ENCODE measurements at regions not wholly inside any gene's neighbourhood (a gene's known extent, or its start where the extent isn't known, plus 50 kb on each side); places are given as distances from the start of the nearest gene placed in this dataset.
"Not testable (repeated sequence)": the region's sequence is repeated elsewhere in the genome, so short reads cannot be mapped to it uniquely, and the experiment has no call there.

DNA sequence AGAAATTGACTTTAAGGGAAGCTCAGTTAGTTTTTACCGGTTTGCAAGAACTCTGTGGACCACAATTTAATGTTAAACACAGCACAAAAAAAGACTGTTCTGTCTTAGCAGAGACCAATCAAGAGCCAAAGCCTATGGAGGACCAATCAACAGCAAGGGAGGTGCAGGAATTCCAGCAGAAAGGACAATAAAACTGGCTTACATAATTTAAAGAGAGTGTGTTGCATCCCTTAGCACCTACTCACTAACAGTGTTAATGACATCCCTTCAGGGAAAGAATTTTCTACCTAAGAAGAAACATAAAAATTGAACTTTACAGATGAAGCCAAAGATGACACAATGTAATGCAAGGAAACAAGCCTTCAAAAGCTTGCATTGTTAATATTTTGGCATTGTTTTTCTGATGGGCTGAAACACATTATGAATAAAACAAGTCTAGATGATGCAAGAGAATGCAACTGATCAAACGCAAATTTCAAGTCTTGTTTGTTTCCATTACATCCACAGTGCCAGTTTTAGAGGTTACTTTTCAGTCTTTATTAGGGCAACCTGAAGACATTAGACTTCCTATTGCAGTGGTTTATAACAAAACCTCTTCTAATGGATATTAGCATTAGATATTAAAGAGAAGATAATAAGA lies 111.3 kb upstream of the FST start:
- DNase-seq: no peak

DNA sequence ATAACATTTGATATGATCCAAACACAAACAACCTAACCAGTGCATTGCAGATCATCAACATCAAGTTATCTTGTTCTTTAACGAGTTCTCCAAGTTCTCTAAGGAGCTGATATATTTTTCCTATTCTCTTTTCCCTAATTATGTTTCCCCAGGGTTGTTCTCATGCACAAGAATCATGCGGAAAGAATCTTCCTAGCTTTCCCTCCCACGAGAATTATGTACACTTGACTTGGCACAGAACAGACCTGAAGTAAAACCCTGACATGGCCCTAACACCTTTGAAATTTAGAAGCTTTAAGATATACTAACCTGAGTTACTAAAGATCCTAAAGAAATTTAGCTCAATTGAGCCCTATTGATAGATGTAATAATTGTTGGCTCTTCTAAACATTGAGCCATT lies 110.7 kb upstream of the FST start:
- no peak for DNase-seq

DNA sequence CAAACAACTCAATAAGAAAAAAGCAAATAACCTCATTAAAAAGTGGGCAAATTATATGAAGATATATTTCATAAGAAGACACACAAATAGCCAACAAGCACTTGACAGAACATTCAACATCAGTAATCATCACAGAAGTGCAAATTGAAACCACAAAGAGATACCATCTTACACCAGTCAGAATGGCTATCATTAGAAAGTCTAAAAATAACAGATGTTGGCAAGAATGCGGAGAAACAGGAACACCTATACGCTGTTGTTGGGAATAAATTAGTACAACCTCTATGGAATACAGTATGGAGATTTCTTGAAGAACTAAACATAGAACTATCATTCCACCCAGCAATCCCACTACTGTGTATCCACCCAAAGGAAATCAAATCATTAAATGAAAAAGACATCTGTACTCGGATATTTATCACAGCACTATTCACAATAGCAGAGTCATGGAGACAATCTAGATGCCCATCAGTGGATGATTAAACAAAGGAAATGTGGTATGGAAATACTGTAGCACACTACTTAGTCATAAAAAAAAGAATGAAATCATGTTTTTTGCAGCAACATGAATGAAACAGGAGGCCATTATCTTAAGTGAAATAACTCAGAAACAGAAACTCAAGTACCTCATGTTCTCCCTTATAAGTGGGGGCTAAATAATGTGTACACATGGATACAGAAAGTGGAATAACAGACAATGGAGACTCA lies 106.8 kb upstream of the FST start:
- DNase-seq: no peak

DNA sequence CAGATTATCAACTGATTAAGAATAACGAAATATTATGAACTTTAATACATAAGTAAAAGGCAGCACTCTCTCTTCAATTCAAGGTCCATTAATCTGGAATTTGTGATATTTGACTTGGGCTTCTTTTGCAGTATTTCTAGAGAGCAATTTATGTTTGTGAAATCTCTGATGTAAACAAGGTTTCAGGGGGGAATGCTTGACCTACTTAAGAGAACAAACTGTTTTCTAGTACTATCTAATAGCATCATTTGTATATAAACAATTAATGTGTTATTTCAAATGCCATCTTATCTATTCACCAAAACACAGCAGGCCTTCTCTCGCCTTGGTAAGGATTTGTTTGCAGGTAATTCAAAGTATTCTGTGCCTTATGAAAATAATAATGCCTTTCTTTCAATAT lies 103.6 kb upstream of the FST start:
- no peak for DNase-seq

DNA sequence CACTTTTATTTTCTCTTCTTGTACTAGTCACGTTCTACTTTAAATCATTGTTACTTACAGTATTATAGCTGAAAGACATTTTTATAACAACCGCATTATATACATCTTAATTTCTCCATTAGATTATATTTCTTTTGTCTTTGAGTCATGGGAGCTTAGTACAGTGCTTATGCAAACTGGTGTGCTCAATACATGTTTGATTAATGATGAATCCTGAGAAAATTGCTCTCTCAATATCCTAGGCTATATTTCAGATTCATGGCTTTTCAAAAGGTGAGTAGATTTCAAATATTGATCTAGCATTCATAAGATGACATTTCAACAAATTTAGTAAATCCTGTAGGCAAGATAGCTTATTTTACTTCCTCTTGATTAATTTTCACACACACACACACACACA lies 102.2 kb upstream of the FST start:
- DNase-seq: no peak

DNA sequence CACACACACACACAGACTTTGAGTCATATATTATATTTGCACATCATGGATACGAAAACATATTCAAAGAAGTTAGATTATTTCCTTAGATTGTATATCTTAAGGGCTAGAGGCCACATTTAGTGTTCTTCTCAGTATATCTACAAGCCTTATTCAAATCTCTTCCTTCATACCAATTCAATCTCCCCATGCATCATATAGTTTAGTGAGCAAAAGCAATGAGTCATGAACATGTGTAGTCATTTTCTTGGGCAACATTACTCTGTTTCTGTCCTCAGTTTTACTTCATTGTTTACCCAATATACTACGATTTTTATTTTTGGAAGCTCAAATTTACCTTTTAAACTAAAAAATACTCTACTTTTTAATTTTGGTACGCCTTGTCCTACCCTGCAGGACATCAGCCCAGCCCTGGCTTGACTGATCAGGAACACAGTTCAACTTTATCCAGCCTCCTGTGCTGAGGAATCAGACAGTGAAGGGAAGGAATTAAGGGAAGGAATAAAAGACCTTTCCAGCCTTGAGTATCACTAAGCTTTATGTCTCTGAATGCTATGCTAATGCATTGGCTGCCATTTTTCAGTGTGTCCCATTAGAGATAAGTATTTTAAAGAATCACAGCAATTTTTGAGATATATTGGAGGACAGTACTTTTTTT lies 101.7 kb upstream of the FST start:
- DNase-seq: no peak

DNA sequence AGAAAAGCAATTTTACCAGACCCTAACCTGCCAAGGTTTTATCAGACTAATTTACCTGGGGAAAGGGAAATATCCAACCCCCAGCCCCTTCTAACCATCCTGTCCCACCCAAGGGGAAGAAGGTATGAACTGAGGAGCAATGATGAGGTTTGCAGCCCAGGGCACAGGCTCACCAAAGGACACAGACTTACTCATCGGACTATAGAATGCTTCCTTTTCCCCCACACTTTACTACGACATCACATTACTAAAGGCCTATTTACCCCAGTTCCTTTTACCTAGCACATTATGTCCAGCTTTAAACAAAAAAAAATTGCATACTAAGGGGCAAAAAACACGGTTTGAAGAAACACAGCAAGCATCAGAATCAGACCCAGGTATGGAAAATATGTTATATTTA lies 94.1 kb upstream of the FST start:
- no peak for DNase-seq

DNA sequence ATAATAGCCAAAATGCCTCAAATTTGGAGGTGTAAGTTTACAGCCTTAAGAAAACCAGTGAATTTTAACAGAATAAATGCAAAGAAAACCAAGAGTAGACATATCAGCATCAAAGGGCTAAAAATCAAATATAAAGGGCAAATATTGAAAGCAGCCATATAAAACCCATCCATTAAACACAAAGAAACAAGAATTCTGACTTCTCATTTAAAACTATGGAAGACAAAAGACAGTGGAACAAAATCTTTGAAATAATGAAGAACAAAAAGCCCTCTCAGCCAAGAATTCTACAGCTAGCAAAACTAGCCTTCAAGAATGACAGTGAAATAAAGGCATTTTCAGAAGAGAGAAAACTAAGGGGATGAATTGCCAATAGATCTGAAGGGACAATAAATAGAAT lies 91.3 kb upstream of the FST start:
- DNase-seq: no peak

DNA sequence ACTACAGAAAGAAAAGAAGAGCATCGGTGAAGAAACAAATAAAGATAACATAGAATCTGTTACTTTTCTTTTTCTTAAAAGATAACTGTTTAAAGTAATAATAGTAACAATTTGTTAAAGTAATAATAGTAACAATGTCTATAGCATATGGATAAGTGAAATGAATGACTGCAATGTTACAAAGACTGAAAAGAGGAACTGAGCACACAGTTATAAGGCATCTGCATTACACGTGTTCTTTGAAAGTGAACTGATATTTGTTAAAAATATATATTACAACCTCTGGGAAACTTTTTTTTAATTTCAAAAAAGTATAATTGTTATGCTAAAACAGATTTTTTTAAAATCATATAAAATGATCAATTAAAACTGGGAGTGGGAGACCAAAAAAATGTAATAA lies 88.4 kb upstream of the FST start:
- no peak for DNase-seq

DNA sequence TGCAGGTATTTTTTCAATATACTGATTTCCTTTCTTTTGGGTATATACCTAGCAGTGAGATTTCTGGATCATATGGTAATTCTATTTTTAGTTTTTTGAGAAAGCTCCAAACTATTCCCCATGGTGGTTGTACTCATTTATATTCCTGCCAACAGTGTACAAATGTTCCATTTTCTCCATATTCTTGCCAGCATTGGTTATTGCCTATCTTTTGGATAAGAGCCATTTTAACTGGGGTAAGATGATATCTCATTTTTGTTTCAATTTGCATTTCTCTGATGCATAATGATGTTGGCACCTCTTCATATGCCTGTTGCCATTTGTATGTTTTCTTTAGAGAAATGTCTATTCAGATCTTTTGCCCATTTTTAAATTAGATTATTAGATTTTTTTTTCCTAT lies 85.6 kb upstream of the FST start:
- no peak for DNase-seq

DNA sequence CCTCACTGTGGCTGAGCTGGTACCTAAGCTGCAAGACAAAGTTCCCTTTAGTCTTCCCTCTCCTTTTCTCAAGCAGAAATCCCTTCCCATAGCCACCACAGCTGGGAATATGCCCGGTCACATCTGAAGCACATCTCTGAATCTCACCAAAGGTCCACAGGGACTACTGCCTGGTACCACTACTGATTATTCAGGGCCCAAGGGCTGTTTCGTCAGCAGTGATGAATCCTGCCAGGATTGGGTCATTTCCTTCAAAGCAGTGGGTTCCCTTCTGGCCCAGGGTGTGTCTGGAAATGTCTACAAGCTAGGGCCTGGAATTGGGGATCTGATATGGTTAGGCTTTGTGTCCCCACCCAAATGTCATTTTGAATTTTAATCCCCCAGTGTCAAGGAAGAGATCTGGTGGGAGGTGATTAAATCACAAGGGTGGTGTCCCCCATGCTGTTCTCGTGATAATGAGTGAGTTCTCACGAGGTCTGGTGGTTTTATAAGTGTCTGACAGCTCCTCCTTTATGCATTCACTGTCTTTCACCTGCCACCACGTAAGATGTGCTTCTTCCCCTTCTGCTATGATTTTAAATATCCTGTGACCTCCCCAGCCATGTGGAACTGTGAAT lies 83.2 kb upstream of the FST start:
- DNase-seq: no peak

DNA sequence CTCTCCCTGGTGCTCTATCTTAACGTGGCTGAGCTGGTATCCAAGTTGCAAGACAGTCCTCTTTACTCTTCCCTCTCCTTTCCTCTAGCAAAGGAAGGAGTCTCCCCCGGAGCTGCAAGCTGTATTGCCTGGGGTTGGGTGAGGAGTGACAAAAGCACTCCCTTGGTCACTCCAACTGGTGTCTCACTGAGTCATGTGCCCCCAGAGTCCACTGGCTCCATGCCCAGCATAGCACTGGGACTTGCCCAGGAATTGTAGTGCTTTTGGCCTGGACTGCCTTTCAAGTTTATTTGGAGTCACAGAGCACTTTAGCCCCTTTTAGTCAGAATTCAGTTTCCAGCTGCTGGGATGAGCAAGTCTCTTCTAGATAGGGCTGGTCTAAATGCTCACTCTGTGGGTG lies 82.6 kb upstream of the FST start:
- no peak for DNase-seq

DNA sequence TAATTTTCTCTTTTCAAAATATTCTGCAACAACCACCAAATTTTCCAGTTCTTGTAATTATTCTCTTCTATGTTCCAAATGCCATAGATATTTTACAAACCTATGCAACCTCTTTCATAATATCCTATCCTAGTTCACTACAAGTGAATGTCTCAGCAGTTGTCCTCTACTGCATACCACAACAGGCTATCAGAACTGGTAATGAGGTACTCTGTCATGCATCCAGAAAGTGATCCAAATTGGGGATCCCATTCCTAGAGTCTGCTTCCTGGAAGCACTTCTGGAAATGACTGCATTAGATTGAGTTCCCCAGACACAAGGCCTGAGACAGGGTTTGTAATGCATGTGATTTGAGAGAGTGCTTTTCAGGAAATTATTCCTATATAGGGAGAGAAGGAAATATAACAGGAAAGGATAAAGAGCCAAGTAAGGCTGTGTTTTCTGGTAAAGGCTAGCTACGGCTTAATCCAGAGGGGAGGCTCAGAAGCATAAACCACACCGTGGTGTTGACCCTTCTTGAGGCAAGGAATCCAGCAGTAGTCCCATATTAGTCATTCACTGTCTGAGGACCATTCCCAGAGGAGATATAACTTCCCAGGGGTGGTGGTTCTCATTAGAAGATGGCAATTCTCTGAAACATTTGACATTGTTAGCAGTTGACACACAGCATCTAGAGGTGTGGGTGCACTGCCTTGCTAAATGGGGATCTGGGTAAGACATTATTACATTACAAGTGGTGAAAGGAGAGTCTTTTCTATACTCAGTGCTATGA lies 80.3 kb upstream of the FST start:
- DNase-seq: no peak

DNA sequence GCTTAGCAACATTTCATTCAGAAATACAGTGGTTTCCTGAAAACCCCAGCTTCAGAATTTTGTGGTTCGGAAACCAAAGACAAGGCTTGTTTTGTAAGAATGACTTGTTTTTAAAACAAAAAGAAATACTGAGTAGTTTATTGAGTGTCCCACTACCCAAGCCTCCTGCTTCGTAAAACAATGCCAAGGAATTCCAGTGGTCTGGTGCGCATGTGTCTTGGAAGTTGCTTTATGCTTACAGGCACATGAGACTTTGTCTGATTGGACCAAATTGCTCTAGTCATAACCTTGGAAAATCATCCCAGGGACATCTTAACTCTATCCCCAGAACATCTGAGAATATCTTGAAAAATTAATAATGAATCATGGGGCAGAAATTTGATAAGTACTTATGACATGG lies 77.1 kb upstream of the FST start:
- no peak for DNase-seq

DNA sequence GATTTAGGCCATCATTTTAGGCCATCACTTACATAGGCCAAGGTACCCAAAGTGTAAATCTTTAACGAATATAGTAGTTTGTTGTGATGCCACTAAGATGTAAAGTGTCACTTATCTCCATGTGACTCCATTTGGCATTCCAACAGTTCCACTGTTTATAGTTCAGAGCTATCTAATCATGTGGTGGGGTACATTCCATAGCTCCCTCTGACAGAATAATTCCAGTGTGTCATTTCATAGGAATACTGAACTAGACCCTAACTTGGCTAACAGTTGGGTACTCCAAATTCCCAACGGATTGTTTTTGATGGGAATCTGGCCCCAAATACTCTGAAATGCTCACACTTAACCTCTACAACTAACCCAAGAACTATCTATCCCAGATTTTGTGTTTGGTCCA lies 76.7 kb upstream of the FST start:
- DNase-seq: no peak

DNA sequence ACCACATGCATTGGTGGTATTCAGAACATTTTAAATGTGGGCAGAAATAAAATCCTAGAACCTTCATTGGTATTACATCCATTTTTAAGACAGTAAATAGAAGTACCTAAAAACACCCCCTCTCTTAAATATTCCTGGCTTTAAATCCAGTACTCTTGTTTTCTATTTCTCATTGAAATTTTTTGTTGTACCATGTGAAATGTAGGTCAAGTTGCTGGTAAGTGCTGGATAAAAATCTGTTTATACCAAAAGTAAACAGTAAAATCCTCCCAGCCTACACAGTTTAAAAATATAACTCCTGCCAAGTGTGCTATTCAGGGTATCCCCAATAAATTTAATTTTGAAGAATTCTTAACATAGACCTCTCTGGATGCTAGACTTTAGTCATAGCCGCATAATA lies 75.0 kb upstream of the FST start:
- DNase-seq: no peak

DNA sequence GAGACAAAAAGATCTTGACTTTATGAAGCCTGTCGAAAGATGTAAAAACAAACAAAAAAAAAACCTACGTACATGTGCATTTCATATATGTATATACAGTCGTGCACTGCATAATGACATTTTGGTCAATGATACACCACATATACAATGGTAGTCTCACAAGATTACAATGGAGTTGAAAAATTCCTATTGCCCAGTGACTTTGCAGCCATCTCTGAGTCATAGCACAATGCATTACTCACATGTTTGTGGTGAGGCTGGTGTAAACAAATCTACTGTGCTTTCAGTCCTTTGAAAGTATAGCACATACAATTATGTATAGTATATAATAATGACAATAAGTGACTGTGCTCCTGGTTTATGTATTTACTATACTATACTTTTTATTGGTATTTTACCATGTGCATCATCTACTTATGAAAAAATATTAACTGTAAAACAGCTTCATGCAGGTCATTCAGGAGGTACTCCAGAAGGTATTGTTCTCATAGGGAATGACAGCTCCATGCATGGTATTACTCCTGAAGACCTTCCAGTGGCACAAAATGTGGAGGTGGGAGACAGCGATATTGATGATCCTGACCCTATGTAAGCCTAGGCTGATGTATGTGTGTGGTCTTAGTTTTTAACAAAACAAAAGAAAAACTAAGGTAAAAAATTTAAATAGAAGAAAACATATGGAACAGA lies 73.7 kb upstream of the FST start:
- DNase-seq: no peak

DNA sequence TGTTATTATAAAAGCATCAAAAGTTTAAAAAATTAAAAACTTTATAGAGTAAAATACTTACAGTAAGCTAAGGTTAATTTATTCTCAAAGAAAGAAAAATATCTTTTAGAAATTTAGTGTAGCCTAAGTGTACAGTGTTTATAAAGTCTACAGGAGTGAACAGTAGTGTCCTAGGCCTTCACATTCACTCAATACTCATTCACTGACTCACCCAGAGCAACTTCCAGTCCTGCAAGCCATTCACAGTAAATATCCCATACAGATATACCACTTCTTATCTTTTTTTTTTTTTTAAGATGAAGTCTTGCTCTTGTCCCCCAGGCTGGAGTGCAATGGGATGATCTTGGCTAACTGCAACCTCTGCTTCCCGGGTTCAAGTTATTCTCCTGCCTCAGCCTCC lies 73.1 kb upstream of the FST start:
- DNase-seq: no peak

DNA sequence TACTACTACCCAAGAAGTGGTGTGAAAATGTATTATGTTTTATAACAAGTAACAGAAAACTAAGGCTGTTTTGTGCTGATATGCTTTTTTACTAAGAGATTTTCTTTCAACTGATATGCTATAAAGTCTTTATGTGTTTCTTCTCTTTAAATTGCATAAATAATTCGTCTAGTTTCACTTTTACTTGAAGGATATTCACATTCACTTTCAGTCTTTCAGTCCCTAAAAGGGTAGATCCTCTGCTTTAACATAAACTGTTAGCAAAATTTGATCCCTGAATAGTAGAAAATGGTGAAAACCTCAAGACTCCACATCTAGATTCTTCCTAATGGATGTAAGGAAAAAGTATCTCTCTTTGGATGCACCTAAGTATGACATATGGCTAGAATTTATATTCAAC lies 69.0 kb upstream of the FST start:
- DNase-seq: no peak

DNA sequence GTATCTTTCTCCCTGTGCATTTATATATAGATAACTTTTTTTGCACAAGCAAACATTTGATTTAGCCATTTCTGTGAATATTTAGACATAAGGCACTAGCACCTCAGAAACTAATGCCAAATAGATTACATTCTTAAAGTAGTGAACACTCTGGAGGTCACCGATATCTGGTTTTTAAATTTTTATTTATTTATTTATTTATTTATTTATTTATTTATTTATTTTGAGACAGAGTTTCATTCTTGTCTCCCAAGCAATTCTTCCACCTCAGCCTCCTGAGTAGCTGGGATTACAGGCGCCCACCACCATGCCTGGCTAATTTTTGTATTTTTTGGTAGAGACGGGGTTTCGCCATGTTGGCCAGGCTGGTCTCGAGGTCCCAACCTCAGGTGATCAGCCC lies 67.9 kb upstream of the FST start:
- not testable (repeated sequence) for DNase-seq

DNA sequence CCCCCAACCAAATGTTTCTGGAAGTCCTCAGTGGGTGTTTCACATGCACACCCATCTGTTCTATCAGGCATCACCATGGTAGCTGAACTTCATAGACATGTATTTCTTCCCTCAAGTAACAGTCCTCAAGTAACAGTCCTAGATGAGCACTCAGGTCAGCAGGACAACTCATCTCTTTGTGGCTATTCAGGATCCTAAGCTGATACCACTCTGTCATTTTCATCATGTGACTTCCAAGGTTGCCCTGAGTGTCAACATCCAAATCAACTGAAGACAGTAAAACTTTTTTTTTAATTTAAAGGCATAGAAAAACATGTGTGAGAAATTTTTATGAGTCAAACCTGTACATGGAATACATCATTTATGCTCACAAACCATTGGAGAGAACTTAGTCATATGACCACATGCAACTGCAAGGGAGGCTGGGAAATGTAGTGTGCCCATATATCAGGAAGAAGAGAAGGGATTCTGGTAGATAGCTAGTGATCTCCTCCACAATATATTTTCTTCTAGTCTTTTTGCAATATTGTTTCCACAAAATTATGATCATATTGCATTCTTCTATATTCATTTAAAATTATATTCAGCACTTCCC lies 64.2 kb upstream of the FST start:
- DNase-seq: no peak

DNA sequence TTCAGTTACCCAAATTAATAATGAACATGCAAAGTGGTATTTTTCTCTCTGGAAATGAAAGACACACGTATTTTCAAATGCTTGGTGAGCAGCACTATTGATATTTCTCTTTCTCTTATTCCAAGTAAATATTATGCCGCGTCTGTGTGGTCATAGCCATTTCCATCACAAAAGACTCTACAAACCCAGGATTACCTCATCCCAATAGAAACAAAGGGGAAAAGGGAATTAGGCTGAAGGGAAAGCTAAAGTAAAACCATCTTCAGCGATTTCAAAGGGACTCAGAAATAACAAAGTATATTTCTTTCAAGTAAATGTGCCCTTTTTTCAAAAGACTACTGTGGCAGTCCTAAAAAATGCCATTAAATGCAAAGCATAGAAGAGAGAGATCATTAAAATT lies 62.0 kb upstream of the FST start:
- DNase-seq: no peak

All from inflammatory macrophage (primary cell).